Panc1 (cell line): ENCODE measurements at regions not wholly inside any gene's neighbourhood (a gene's known extent, or its start where the extent isn't known, plus 50 kb on each side); places are given as distances from the start of the nearest gene placed in this dataset.
A peak's percentile ranks its signal among the peaks of the same experiment; 100 is the strongest.

Experiments
- ATAC-seq: fragments of 200-7000 bp; cut with Tn5 transposase; 2 replicates; pipeline ENCODE4 v1.9.1; 2020; ENCODE audit warnings: mild to moderate bottlenecking, moderate library complexity
- BruUV-seq: library from RNA; stranded (reverse); fragments of 400-500 nt; replicated peaks from 2 replicates; lab custom pipeline; 2021; lab: Mats Ljungman, UMichigan
- CTCF ChIA-PET: fragments of 300-600 bp; sonication (Branson Sonifier 250); formaldehyde crosslinking; loops from one replicate; lab custom pipeline; 2022; ENCODE audit warnings: antibody characterized with exemption; lab: Charles Lee
- POLR2A ChIA-PET: fragments of 300-600 bp; sonication (Branson Sonifier 250); formaldehyde crosslinking; loops from one replicate; lab custom pipeline; 2022; ENCODE audit warnings: antibody characterized with exemption; lab: Charles Lee
- DNase-seq: peaks from one replicate; pipeline ENCODE4 v3.0.0-alpha.2; 2010; ENCODE audit warnings: low read depth, low spot score
- H3K27ac ChIP-seq: 2 replicates; pipeline ENCODE4 v1.5.1; 2011; ENCODE audit warnings: mild to moderate bottlenecking, low read length, inconsistent platforms
- H3K27me3 ChIP-seq: fragments of 200-500 bp; sonication (Bioruptor generic); 2 replicates; pipeline ENCODE4 v1.6.0; 2014; ENCODE audit warnings: low read length, inconsistent platforms; ENCODE audit not compliant: control insufficient read depth, insufficient read depth
- H3K36me3 ChIP-seq: fragments of 200-500 bp; sonication (Bioruptor generic); 2 replicates; pipeline ENCODE4 v1.5.1; 2014; ENCODE audit warnings: inconsistent platforms, mild to moderate bottlenecking, low read length, moderate library complexity; ENCODE audit not compliant: control insufficient read depth, insufficient read depth
- H3K4me1 ChIP-seq: 2 replicates; pipeline ENCODE4 v1.5.1; 2011; ENCODE audit warnings: inconsistent platforms, mild to moderate bottlenecking, low read length, moderate library complexity; ENCODE audit not compliant: control insufficient read depth, insufficient read depth
- H3K4me3 ChIP-seq, 2 experiments: 2 replicates each; pipeline ENCODE4 v1.5.1; 2011 to 2012; ENCODE audit warnings: low read depth in 2 of 2, low read length in 2 of 2, mild to moderate bottlenecking in 2 of 2, inconsistent platforms in 1 of 2, moderate library complexity in 1 of 2
- H3K9me3 ChIP-seq: fragments of 200-500 bp; sonication (Bioruptor generic); 2 replicates; pipeline ENCODE4 v1.5.1; 2014; ENCODE audit warnings: low read depth, mild to moderate bottlenecking, inconsistent platforms, low read length, moderate library complexity; ENCODE audit not compliant: control insufficient read depth, insufficient read depth
- POLR2AphosphoS5 ChIP-seq: IDR thresholded peaks from 2 replicates; pipeline ENCODE4 v1.6.1; 2012; ENCODE audit warnings: mild to moderate bottlenecking, low read depth, low read length, moderate library complexity
- SIN3A ChIP-seq: IDR thresholded peaks from 2 replicates; pipeline ENCODE4 v1.6.1; 2012; ENCODE audit warnings: low read depth, mild to moderate bottlenecking, low read length, moderate library complexity, borderline replicate concordance; ENCODE audit not compliant: insufficient read depth
- TCF7L2 ChIP-seq: IDR thresholded peaks from 2 replicates; pipeline ENCODE4 v1.6.1; 2011; ENCODE audit warnings: mild to moderate bottlenecking, low read depth, low read length, inconsistent platforms
- in situ Hi-C: cut with HindIII; loops from 2 replicates; pipeline ENCODE4 v1.10.0; 2016; ENCODE audit warnings: low sequenced_read_pairs, low pct_unique_long_range_greater_than_20kb
- intact Hi-C: fragments of 100-400 bp; cut with micrococcal nuclease; formaldehyde crosslinking; loops from one replicate; pipeline ENCODE4 v1.10.0; 2022; ENCODE audit not compliant: unreplicated experiment
- TF ChIP-seq, protein P1 (sequence below), 2 experiments: IDR thresholded peaks; 2 replicates each; pipeline ENCODE4 v1.6.1; 2011 to 2012; ENCODE audit warnings: low read depth in 2 of 2, control low read depth in 1 of 2, low read length in 1 of 2, mild to moderate bottlenecking in 1 of 2, moderate library complexity in 1 of 2; ENCODE audit not compliant: insufficient read depth in 1 of 2
- TF ChIP-seq, protein P2 (sequence below): fragments of 450-650 bp; IDR thresholded peaks from 2 replicates; pipeline ENCODE4 v1.5.1; 2017; ENCODE audit warnings: mild to moderate bottlenecking

DNA sequence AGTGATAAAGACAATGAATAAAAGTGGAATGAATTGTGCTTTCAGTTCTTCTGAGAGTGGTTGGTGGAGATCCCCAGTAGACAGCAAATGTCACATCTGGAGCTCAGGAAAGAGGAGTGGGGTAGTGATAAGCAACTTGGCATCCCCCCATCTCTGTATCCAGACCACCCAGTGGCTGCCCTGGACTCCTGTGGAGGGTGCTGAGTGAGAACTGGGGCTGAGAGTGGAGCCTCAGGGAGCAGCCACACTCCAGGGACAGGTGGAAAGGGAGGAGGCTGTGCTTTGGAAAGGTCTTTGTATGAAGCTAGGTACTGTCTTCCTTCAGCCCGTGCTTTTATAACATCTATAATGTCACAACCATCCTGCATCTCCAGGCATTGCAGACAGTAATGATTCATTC is 85.6 kb upstream of the RASGRF1 start:
- ChIA-PET POLR2A (no interaction called here), CTCF (no interaction called here)
- ATAC-seq (no peak), DNase-seq (no peak)
- H3K9me3 ChIP-seq: no peaks in the 10 kb centered on the region
- TF ChIP-seq, protein P1, sequence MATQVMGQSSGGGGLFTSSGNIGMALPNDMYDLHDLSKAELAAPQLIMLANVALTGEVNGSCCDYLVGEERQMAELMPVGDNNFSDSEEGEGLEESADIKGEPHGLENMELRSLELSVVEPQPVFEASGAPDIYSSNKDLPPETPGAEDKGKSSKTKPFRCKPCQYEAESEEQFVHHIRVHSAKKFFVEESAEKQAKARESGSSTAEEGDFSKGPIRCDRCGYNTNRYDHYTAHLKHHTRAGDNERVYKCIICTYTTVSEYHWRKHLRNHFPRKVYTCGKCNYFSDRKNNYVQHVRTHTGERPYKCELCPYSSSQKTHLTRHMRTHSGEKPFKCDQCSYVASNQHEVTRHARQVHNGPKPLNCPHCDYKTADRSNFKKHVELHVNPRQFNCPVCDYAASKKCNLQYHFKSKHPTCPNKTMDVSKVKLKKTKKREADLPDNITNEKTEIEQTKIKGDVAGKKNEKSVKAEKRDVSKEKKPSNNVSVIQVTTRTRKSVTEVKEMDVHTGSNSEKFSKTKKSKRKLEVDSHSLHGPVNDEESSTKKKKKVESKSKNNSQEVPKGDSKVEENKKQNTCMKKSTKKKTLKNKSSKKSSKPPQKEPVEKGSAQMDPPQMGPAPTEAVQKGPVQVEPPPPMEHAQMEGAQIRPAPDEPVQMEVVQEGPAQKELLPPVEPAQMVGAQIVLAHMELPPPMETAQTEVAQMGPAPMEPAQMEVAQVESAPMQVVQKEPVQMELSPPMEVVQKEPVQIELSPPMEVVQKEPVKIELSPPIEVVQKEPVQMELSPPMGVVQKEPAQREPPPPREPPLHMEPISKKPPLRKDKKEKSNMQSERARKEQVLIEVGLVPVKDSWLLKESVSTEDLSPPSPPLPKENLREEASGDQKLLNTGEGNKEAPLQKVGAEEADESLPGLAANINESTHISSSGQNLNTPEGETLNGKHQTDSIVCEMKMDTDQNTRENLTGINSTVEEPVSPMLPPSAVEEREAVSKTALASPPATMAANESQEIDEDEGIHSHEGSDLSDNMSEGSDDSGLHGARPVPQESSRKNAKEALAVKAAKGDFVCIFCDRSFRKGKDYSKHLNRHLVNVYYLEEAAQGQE (IDR thresholded peaks at IDR 0.05; ENCODE audit: insufficient read depth in 1 of 2, low read depth in 2 of 2, low read length in 1 of 2): 0 out of 4 replicates have a peak, but pooled peaks of 1 of the 2 experiments have one; percentile 22
- TF ChIP-seq SIN3A (no peak), TCF7L2 (no peak)
- TF ChIP-seq, protein P2, sequence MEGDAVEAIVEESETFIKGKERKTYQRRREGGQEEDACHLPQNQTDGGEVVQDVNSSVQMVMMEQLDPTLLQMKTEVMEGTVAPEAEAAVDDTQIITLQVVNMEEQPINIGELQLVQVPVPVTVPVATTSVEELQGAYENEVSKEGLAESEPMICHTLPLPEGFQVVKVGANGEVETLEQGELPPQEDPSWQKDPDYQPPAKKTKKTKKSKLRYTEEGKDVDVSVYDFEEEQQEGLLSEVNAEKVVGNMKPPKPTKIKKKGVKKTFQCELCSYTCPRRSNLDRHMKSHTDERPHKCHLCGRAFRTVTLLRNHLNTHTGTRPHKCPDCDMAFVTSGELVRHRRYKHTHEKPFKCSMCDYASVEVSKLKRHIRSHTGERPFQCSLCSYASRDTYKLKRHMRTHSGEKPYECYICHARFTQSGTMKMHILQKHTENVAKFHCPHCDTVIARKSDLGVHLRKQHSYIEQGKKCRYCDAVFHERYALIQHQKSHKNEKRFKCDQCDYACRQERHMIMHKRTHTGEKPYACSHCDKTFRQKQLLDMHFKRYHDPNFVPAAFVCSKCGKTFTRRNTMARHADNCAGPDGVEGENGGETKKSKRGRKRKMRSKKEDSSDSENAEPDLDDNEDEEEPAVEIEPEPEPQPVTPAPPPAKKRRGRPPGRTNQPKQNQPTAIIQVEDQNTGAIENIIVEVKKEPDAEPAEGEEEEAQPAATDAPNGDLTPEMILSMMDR: no peak
- intact Hi-C loops: no loop called here
- no peaks in the 10 kb centered on the region for H3K36me3 ChIP-seq
- no peaks in the 10 kb centered on the region for H3K27me3 ChIP-seq
- BruUV-seq: no TSS peak
- H3K4me3 ChIP-seq: no peak overlapping the region
- H3K4me1 ChIP-seq: peaks cover 49% of the 10 kb centered on the region
- H3K27ac ChIP-seq: no peak overlapping the region
- in situ Hi-C loops: no loop called here

DNA sequence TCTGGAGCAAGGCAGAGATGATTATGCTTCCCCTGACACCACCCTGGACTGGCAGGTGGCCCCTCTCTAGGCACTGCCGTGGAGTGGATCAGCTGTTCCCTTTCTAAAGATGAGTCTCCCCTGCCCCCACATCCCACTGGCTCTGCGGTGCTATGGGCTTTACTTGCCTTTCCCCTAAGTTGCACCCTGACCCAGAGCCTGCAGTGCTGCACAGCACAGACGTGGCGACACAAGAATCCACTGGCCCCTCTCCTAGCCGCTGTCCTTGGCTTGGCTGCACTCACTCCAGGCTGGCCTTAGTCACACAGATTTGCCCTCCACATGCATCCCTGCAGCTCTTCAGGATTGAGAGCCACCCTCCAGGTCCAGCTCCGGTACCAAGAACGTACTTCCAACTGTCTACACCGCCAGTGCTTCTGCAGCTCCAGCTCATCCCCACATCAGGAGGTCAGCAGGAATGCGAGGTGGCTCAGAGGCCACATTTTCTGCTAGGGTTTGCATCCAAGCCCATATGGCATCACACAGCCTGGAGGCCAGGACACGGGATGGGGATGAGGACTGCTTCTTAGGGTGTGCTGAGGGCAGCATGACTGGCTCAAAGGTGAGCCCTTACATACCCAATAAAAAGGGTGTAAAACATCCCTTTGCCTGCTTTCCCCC is 82.4 kb upstream of the RASGRF1 start:
- no peak overlapping the region; the same call in 1 of the 2 replicates for H3K27ac ChIP-seq
- 0 out of 2 replicates have a peak, but pooled peaks have one; percentile 20 for ATAC-seq
- no TSS peak for BruUV-seq
- no peaks in the 10 kb centered on the region for H3K36me3 ChIP-seq
- TF ChIP-seq SIN3A (no peak), POLR2AphosphoS5 (no peak), TCF7L2 (no peak)
- TF ChIP-seq, protein P2: no peak
- TF ChIP-seq, protein P1 (IDR thresholded peaks at IDR 0.05; ENCODE audit: insufficient read depth in 1 of 2, low read depth in 2 of 2, low read length in 1 of 2): no peak
- H3K9me3 ChIP-seq: no peaks in the 10 kb centered on the region
- no peaks in the 10 kb centered on the region for H3K27me3 ChIP-seq
- ChIA-PET POLR2A (no interaction called here), CTCF (no interaction called here)
- in situ Hi-C loops (no loop called here), intact Hi-C loops (no loop called here)
- no peak for DNase-seq
- no peak overlapping the region for H3K4me3 ChIP-seq
- peaks cover 48% of the 10 kb centered on the region for H3K4me1 ChIP-seq
